ENCODE measurements at regions not wholly inside any gene's neighbourhood (a gene's known extent, or its start where the extent isn't known, plus 50 kb on each side); places are given as distances from the start of the nearest gene placed in this dataset.

DNA sequence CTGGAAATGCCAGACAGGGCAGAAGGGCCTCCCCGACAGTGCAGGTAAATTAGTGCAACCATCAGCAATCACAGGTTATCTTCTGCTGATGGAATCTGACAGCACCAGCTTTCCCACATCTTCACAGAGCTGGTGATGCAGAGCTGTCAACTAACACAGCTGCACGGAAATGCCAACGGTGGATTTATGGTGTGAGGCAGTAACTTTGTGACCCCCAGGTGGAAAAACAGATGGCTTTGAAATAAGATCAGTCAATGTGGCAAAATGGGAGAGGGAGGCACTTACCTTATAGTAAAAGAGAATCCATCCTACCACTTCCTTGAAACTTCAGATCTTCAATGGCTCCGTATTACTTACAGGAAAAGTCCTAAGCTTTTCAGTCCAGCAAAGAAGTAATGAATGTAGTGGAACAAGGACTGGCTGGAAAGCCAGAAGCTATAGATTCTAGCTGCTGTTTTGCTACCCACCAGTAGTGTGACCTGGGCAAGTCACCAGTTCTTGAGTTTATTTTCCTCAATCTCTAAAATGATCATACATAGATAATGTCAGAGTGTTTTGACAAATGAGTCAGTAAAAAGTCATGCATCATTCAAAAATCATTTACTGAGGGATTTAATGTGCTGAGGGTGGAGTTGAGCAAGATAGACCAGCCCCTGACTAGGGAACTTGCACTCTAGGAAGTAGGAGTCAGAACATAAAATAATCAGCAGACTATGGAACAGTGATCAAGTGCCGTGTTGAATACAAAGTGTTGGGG, 245.7 kb upstream of the JUN start:
- DNase-seq: no peak

- no peak for DNase-seq
Observed at GRCh38 chr1:59032228-59032627, 248.4 kb upstream of the JUN start.

GRCh38 chr1:59033761-59034160, 249.9 kb upstream of the JUN start:
- DNase-seq: no peak

- DNase-seq: no peak
Observed at GRCh38 chr1:59034925-59035324, 251.1 kb upstream of the JUN start.

DNA sequence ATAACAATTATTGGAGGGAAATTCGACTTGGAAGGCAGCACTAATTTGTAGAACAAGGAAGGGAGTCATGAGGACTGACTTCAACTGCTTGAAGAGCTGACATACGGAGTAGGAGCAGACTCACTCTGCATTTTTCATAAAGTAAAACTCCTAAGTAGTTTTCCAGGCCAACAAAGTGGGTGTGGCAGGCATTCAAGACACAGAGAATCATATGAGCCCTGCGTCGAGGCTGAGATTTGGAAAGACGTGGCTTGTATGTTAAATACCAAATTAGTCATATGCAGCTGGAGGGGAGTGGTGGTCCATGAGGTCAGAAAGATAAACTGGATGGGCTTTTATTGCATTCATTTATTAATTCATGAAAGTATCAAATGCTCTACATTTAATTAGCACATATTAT, 255.7 kb upstream of the JUN start:
- DNase-seq: no peak

GRCh38 chr1:59040486-59040885, 256.4 kb upstream of the FGGY start:
- no peak for DNase-seq

- DNase-seq: no peak
Observed at GRCh38 chr1:59041646-59042277, 255.1 kb upstream of the FGGY start.

DNA sequence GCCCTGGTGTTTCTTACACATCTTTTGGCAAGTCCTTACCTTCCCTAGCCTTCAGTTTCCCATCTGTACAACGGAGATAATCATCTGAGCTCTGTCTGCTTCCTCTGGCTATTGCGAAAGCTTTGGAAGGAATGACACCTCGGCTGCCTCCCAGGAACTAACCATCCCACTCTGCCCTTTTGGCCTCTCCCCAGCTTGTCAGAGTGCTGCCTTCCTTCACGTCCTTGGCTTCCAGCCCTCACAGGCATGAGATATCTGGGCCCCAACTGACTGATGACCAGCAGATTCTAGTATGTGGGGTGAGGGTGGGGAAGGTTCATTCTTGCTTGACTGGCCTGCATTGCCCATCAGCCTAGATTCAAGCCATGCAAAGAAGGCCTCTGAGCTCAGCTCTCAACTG, 253.1 kb upstream of the FGGY start:
- DNase-seq: no peak

GRCh38 chr1:59044535-59045121, 252.3 kb upstream of the FGGY start:
- DNase-seq: no peak

- no peak for DNase-seq
Observed at GRCh38 chr1:59045137-59045536, 251.8 kb upstream of the FGGY start.

GRCh38 chr1:59045636-59046035, 251.3 kb upstream of the FGGY start:
- no peak for DNase-seq

DNA sequence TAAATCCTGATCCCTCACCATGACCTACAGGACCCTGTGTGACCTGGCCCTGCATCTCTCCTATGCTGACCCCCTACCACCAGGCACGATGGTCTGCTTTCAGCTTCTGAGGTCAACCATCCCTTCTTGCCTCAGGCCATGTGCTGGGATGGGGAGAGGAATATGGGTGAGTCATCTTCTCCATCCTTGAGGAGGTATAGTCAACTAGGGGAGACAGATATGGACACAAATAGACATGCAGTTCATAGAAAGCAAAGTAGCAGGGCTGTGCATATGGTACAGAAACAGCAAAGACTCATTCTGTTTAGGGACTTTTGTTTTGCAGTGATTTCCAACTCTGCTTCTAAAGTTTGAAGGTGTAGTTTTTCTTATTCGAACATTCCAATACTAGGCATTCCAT, 250.8 kb upstream of the FGGY start:
- no peak for DNase-seq

DNA sequence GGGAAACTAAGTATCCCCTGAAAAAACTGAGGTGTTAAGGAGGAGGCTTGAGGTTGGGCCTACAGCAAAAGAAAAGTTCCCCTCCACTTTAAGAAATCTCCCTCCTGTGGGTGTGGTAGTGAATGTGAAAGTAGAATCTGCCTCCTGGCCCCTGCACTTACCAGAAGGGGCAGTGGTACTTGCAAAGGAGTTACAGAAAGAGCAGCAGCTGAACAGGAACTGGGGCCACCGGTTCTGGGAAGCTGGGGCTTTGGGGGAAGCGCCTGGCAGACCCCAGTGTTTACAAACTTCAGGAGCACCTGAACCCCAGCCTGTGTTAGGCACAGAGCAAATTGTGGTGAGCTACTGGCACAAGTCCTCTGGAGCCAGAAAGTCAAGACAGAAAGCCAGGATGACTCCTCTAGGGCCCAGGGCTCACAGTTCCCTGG, 250.2 kb upstream of the FGGY start:
- DNase-seq: no peak

- no peak for DNase-seq
Observed at GRCh38 chr1:59051007-59051406, 245.9 kb upstream of the FGGY start.

DNA sequence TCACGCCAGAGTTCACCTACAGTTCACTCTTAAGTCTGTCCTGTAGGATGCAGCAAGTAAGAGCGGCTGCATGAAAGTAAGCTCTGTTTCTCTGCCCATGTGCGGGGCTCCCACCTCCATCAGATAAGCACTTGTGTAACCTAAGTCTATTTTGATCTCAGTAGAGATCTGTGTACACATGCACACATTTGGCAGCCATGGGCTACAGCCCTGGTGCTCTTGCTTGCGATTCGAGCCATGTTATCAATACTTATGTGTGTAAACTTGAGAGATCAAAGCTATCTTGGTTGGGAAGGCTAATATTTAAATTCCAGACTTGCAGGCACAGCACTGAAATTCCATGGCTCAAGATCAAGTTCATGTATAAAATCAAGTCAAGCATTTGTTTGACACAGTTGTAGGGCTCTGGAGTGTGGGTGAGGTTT, 244.7 kb upstream of the FGGY start:
- DNase-seq: no peak

- no peak for DNase-seq
Observed at GRCh38 chr1:59054172-59054571, 242.7 kb upstream of the FGGY start.

DNA sequence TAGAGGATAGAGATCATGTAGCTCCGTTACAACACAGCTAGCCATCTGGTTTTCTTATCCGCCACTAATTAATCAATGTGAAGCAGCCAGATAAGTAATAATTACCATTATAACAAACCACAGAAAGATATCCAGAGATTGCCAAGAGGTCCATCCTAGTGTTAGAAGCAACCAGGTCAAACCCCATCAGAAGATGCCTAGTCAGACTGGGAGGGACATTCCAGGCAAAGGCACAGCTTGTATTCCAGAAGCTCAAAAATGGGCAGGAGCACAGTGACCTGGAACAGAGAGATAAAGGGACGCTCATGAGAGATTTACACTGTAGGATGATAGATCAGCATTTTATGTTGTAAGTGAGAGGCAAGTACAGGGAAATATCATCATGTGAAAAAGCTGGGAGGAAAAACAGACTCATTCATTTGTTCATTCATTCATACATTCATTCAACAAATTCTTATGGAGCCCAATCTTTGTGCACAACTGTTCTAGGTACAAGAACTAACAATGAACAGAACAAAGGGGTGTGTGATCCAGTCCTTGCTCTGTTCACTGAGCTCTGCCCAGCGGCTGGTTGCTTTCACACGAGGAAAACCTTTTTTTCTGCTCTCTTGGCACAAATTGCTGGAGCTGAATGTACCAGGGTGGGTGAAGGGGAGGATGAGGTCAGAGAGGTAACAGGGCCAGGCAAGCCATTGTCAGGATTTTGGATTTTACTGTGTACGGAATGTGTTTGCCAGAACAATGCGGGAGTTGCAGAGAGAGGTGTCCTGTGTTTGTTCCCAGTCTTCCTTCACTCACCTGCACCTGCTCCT, 240.8 kb upstream of the FGGY start:
- no peak for DNase-seq

- DNase-seq: no peak
Observed at GRCh38 chr1:59057211-59057694, 239.6 kb upstream of the FGGY start.

DNA sequence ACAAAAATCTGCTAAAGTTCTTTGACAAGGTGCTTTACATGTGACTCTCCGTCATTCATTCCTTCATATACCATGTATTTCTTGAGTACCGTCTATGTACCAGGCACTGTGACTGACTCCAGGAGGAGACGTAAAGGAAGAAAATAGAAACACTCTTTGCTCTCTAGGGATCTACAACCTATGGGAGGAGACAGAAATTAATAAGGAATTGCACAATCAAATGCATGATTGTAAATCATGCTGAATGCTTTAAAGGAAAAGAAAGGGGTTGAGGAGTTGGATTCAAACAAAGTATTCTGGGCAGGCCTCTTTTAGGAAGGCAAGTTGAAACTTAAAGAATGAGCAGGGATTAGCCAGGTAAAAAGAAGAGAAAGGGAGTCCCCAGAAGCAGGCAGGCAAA, 239.1 kb upstream of the FGGY start:
- no peak for DNase-seq

DNA sequence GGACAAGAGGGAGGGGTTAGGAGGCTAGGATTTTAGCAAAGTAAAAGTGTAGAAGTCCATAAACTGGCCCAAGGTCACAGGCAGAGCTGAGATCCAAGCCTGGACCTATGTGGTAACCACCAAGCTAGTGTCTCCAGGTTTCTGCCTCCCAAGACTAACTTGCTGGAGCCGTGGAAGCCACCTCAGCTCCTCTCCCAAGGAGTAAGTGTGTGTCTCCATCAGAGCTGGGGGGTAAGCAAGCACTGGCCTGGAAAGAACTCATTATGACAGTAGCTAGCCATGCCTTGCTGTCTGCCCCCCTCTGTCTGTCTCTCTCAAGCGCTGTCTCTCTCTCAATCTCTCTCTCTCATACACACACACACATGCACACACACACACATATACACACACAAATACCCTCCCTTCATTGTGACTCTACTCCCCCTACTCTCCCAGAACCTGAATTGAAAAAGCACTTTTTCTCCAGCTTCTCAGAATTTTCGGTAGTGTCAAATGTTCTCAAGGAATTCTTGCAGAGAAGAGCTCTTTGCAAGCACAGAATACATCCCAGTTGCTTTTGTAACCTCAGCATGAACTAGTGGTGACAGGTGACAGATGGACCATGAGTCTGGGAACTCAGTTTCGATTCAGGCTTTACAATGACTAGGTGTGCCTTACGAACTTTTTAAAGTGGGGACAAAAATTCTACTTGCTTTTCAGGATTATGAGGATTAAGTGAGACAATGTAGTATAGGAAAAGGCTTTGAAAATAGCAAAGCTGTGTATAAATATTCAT, 238.0 kb upstream of the FGGY start:
- DNase-seq: no peak

GRCh38 chr1:59061876-59062275, 235.0 kb upstream of the FGGY start:
- DNase-seq: no peak

GRCh38 chr1:59062743-59063142, 234.2 kb upstream of the FGGY start:
- DNase-seq: no peak

All from T-helper 9 cell (primary cell).